SK-N-SH treated with all-trans-retinoic acid at 6 μM for 48 hours (cell line): ENCODE measurements at regions not wholly inside any gene's neighbourhood (a gene's known extent, or its start where the extent isn't known, plus 50 kb on each side); places are given as distances from the start of the nearest gene placed in this dataset.

Experiments
- ATAC-seq: fragments of 200-7000 bp; cut with Tn5 transposase; 3 replicates; pipeline ENCODE4 v1.9.1; 2020; ENCODE audit warnings: mild to moderate bottlenecking, moderate library complexity
- ARNTL ChIP-seq: fragments of 450-650 bp; formaldehyde crosslinking; IDR thresholded peaks from 2 replicates; pipeline ENCODE4 v1.5.0; 2020; ENCODE audit warnings: low read depth, mild to moderate bottlenecking, moderate library complexity, borderline replicate concordance
- CSDC2 ChIP-seq: fragments of 250-450 bp; sonication (Bioruptor Pico); IDR thresholded peaks from 2 replicates; pipeline ENCODE4 v1.5.0; 2020; ENCODE audit warnings: mild to moderate bottlenecking, moderate library complexity
- CSRNP3 ChIP-seq: fragments of 250-450 bp; sonication (Bioruptor Pico); IDR thresholded peaks from 2 replicates; pipeline ENCODE4 v1.5.1; 2021; ENCODE audit warnings: mild to moderate bottlenecking, moderate library complexity
- ESRRG ChIP-seq: fragments of 250-450 bp; sonication (Bioruptor Pico); IDR thresholded peaks from 2 replicates; pipeline ENCODE4 v1.6.1; 2021; ENCODE audit warnings: mild to moderate bottlenecking
- GLIS3 ChIP-seq: fragments of 250-450 bp; sonication (Bioruptor Pico); IDR thresholded peaks from 2 replicates; pipeline ENCODE4 v1.5.0; 2020; ENCODE audit warnings: mild to moderate bottlenecking, moderate library complexity
- ISL1 ChIP-seq: fragments of 250-450 bp; sonication (Bioruptor Pico); IDR thresholded peaks from 2 replicates; pipeline ENCODE4 v2.1.2; 2022; ENCODE audit warnings: mild to moderate bottlenecking, moderate library complexity
- PATZ1 ChIP-seq: fragments of 250-450 bp; sonication (Bioruptor Pico); IDR thresholded peaks from 2 replicates; pipeline ENCODE4 v1.8.0; 2020; ENCODE audit warnings: mild to moderate bottlenecking, moderate library complexity, borderline replicate concordance
- POU6F1 ChIP-seq: fragments of 250-450 bp; sonication (Bioruptor Pico); IDR thresholded peaks from 2 replicates; pipeline ENCODE4 v1.8.0; 2021; ENCODE audit warnings: low read depth, mild to moderate bottlenecking, moderate library complexity, borderline replicate concordance
- PPARA ChIP-seq: fragments of 250-450 bp; sonication (Bioruptor Pico); IDR thresholded peaks from 2 replicates; pipeline ENCODE4 v1.5.0; 2020; ENCODE audit warnings: mild to moderate bottlenecking, borderline replicate concordance
- RARB ChIP-seq: fragments of 250-450 bp; sonication (Bioruptor Pico); IDR thresholded peaks from 2 replicates; pipeline ENCODE4 v1.8.0; 2021; ENCODE audit warnings: mild to moderate bottlenecking, moderate library complexity
- SNAI2 ChIP-seq: fragments of 250-450 bp; sonication (Bioruptor Pico); IDR thresholded peaks from 2 replicates; pipeline ENCODE4 v1.5.0; 2020; ENCODE audit warnings: mild to moderate bottlenecking, moderate library complexity
- TCF4 ChIP-seq: fragments of 250-450 bp; sonication (Bioruptor Pico); IDR thresholded peaks from 2 replicates; pipeline ENCODE4 v1.8.0; 2021; ENCODE audit warnings: mild to moderate bottlenecking, moderate library complexity, borderline replicate concordance
- TOX ChIP-seq: fragments of 250-450 bp; sonication (Bioruptor Pico); IDR thresholded peaks from 2 replicates; pipeline ENCODE4 v1.8.0; 2021; ENCODE audit warnings: mild to moderate bottlenecking, moderate library complexity, borderline replicate concordance
- ZC3H10 ChIP-seq: fragments of 250-450 bp; sonication (Bioruptor Pico); IDR thresholded peaks from 2 replicates; pipeline ENCODE4 v1.5.1; 2021; ENCODE audit warnings: mild to moderate bottlenecking, moderate library complexity
- ZFP3 ChIP-seq: fragments of 250-450 bp; sonication (Bioruptor Pico); IDR thresholded peaks from 2 replicates; pipeline ENCODE4 v1.5.0; 2020; ENCODE audit warnings: mild to moderate bottlenecking, moderate library complexity
- ZFP30 ChIP-seq: fragments of 450-650 bp; formaldehyde crosslinking; IDR thresholded peaks from 2 replicates; pipeline ENCODE4 v1.5.0; 2022; ENCODE audit warnings: mild to moderate bottlenecking, moderate library complexity
- ZNF565 ChIP-seq: fragments of 450-650 bp; formaldehyde crosslinking; conservative IDR thresholded peaks from 2 replicates; pipeline ENCODE4 v1.5.0; 2020; ENCODE audit warnings: low read depth, mild to moderate bottlenecking, moderate library complexity
- ZNF70 ChIP-seq: fragments of 450-650 bp; formaldehyde crosslinking; IDR thresholded peaks from 2 replicates; pipeline ENCODE4 v1.5.0; 2020; ENCODE audit warnings: mild to moderate bottlenecking, moderate library complexity
- TF ChIP-seq, protein P1 (sequence below): fragments of 250-450 bp; sonication (Bioruptor Pico); IDR thresholded peaks from 2 replicates; pipeline ENCODE4 v1.5.0; 2020; ENCODE audit warnings: mild to moderate bottlenecking, moderate library complexity

DNA sequence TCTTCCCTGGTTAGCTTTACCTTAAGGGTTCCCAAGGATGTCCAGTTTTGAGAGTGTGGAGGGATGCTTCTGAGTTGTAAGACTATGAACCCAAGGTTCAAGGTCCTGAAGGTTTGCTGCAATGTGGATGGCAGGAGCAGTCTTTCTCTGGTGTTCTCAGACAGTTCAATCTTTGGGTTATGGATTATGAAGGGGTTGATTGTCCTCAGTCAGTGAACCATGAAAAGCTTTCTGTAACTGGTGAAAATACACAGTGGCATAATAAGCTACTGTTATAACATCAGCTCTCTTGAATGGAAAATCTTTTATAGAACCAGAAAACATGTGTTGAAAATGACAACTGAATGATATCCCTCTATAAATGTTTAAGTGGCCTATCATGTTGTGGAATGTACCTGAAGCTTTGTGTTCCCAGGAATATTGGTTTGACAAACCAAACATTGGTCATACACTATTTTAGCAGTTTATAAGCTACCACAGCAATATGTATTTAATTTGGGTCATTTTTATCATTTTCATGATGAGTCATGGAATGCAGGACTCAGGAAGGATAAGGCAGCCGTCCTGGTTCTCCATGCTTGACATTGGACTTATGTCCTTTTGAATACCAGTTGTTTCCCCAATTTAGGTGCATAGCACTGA is 1041.8 kb upstream of the ARRDC3 start:
- ATAC-seq: no peak
- TF ChIP-seq ZC3H10 (CRISPR knock-in tag) (no peak), CSDC2 (CRISPR knock-in tag) (no peak), TCF4 (no peak), POU6F1 (CRISPR knock-in tag) (no peak), CSRNP3 (CRISPR knock-in tag) (no peak), ZNF565 (CRISPR knock-in tag) (no peak), PPARA (CRISPR knock-in tag) (no peak), ARNTL (CRISPR knock-in tag) (no peak), PATZ1 (CRISPR knock-in tag) (no peak)
- TF ChIP-seq, protein P1, sequence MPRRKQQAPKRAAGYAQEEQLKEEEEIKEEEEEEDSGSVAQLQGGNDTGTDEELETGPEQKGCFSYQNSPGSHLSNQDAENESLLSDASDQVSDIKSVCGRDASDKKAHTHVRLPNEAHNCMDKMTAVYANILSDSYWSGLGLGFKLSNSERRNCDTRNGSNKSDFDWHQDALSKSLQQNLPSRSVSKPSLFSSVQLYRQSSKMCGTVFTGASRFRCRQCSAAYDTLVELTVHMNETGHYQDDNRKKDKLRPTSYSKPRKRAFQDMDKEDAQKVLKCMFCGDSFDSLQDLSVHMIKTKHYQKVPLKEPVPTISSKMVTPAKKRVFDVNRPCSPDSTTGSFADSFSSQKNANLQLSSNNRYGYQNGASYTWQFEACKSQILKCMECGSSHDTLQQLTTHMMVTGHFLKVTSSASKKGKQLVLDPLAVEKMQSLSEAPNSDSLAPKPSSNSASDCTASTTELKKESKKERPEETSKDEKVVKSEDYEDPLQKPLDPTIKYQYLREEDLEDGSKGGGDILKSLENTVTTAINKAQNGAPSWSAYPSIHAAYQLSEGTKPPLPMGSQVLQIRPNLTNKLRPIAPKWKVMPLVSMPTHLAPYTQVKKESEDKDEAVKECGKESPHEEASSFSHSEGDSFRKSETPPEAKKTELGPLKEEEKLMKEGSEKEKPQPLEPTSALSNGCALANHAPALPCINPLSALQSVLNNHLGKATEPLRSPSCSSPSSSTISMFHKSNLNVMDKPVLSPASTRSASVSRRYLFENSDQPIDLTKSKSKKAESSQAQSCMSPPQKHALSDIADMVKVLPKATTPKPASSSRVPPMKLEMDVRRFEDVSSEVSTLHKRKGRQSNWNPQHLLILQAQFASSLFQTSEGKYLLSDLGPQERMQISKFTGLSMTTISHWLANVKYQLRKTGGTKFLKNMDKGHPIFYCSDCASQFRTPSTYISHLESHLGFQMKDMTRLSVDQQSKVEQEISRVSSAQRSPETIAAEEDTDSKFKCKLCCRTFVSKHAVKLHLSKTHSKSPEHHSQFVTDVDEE: no peak

DNA sequence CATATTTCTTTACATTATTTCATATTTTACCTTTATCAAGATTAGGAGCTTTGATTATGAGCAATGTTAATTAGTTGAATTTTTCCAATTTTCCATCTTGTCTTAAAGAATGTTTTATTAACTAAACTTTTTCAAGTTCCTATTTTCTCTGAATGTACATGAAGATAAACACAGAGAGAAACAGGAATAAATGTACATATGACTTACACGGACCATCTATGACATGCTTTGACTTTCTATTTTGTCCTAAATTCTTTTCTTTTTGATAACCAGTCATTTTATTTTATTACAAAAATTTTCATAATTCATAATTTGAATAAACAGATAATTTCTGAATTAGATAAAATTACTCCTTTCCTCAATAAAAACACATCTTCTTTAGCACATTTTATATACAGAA is 1038.8 kb upstream of the ARRDC3 start:
- TF ChIP-seq, protein P1: no peak
- no peak for ATAC-seq

DNA sequence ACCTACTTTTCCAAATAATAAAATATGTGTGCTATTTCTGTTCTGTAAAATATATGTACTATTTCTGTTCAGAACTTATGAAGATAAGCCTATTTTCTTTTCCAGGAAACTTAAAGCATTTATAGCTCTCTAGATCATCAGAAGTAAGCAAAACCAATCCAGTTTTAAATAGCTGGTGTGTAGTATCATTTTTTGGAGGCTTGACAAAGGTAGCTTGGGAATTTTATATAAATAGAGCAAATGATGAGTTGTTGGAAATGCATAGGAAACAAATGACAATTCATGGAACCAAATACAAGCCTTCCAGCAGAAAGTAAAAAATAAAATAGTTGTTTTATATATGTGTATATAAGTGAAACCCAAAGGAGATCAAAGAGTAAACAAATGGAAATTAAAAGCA is 1038.1 kb upstream of the ARRDC3 start:
- TF ChIP-seq ZFP30 (CRISPR knock-in tag) (no peak), TOX (CRISPR knock-in tag) (no peak), ZNF70 (no peak), TCF4 (no peak), POU6F1 (CRISPR knock-in tag) (no peak)
- ATAC-seq: no peak

DNA sequence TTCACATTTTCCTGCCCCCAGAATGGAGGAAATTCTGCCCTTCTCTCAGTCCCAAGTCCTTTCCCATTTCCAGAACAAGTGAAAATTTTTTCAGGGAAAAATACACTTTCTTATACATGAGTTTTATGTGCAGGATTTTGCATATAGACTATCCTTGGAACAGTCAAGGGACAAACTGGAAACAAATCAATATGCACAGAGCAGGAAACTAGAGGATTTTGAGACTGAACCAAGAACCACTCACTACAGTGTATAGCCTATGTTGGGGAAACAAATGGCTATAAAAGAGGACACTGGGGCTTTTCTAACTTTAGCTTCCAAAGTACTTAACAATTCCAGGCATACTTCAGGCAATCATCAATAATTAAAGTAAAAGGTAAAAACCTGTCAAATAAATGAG is 1036.1 kb upstream of the ARRDC3 start:
- no peak for ATAC-seq
- no peak for TF ChIP-seq TCF4
- TF ChIP-seq ARNTL (CRISPR knock-in tag): no peak
- TF ChIP-seq POU6F1 (CRISPR knock-in tag): no peak
- no peak for TF ChIP-seq CSDC2 (CRISPR knock-in tag)
- TF ChIP-seq ZFP3 (CRISPR knock-in tag): no peak
- TF ChIP-seq ESRRG: no peak
- TF ChIP-seq GLIS3 (CRISPR knock-in tag): no peak
- no peak for TF ChIP-seq RARB
- TF ChIP-seq ISL1: no peak
- no peak for TF ChIP-seq ZNF565 (CRISPR knock-in tag)
- no peak for TF ChIP-seq SNAI2
- TF ChIP-seq PATZ1 (CRISPR knock-in tag): no peak
- TF ChIP-seq ZNF70: no peak
